Fibroblast of skin of back (primary cell): ENCODE measurements at regions not wholly inside any gene's neighbourhood (a gene's known extent, or its start where the extent isn't known, plus 50 kb on each side); places are given as distances from the start of the nearest gene placed in this dataset.
A peak's percentile ranks its signal among the peaks of the same experiment; 100 is the strongest.

ENCODE experiments used
- DNase-seq: peaks from one replicate; pipeline ENCODE4 v3.0.0-alpha.2; 2013

- no peak for DNase-seq
Observed at GRCh38 chr2:139259422-139260051, 479.3 kb upstream of the NXPH2 start.

GRCh38 chr2:139241286-139241685, 461.1 kb upstream of the NXPH2 start:
- DNase-seq, result no peak

- DNase-seq, result no peak
Observed at GRCh38 chr2:139237023-139237422, 456.8 kb upstream of the NXPH2 start.

- DNase-seq, result no peak
Observed at GRCh38 chr2:139230881-139231280, 450.7 kb upstream of the NXPH2 start.

- DNase-seq, result no peak
Observed at GRCh38 chr2:139228276-139228675, 448.1 kb upstream of the NXPH2 start.

GRCh38 chr2:139225961-139226360, 445.8 kb upstream of the NXPH2 start:
- no peak for DNase-seq

- DNase-seq, result no peak
Observed at GRCh38 chr2:139218181-139218580, 438.0 kb upstream of the NXPH2 start.

- DNase-seq, result no peak
Observed at GRCh38 chr2:139217641-139218040, 437.5 kb upstream of the NXPH2 start.

- DNase-seq, result no peak
Observed at GRCh38 chr2:139216435-139216834, 436.2 kb upstream of the NXPH2 start.

- DNase-seq, result no peak
Observed at GRCh38 chr2:139214801-139215200, 434.6 kb upstream of the NXPH2 start.

- no peak for DNase-seq
Observed at GRCh38 chr2:139209586-139209985, 429.4 kb upstream of the NXPH2 start.

GRCh38 chr2:139201516-139201915, 421.3 kb upstream of the NXPH2 start:
- DNase-seq, result no peak

GRCh38 chr2:139196754-139197153, 416.6 kb upstream of the NXPH2 start:
- no peak for DNase-seq

- DNase-seq, result no peak
Observed at GRCh38 chr2:139194546-139194945, 414.4 kb upstream of the NXPH2 start.

- no peak for DNase-seq
Observed at GRCh38 chr2:139177041-139177440, 396.9 kb upstream of the NXPH2 start.

GRCh38 chr2:139175510-139175909, 395.3 kb upstream of the NXPH2 start:
- DNase-seq, result no peak

GRCh38 chr2:139170406-139170805, 390.2 kb upstream of the NXPH2 start:
- peak; percentile 38 for DNase-seq

- DNase-seq, result no peak
Observed at GRCh38 chr2:139165601-139166000, 385.4 kb upstream of the NXPH2 start.

GRCh38 chr2:139165041-139165440, 384.9 kb upstream of the NXPH2 start:
- peak; percentile 6 for DNase-seq

- DNase-seq, result no peak
Observed at GRCh38 chr2:139162957-139163356, 382.8 kb upstream of the NXPH2 start.

GRCh38 chr2:139162456-139162855, 382.3 kb upstream of the NXPH2 start:
- DNase-seq, result no peak

GRCh38 chr2:139160836-139161235, 380.6 kb upstream of the NXPH2 start:
- DNase-seq, result peak; percentile 83

GRCh38 chr2:139159177-139159576, 379.0 kb upstream of the NXPH2 start:
- no peak for DNase-seq

- DNase-seq, result no peak
Observed at GRCh38 chr2:139156730-139157129, 376.5 kb upstream of the NXPH2 start.

GRCh38 chr2:139155991-139156390, 375.8 kb upstream of the NXPH2 start:
- no peak for DNase-seq
